Osteocyte (in vitro differentiated cells): ENCODE measurements at regions not wholly inside any gene's neighbourhood (a gene's known extent, or its start where the extent isn't known, plus 50 kb on each side); places are given as distances from the start of the nearest gene placed in this dataset.

Experiments
- DNase-seq: peaks from one replicate; pipeline ENCODE4 v3.0.0; 2021; ENCODE audit warnings: mixed read lengths; ENCODE audit not compliant: unreplicated experiment; ENCODE audit errors: extremely low spot score
- H3K27ac Mint-ChIP-seq: one replicate; pipeline ENCODE4 v1.8.0; 2021; ENCODE audit warnings: mild to moderate bottlenecking, mixed read lengths; ENCODE audit not compliant: unreplicated experiment
- H3K27me3 Mint-ChIP-seq: one replicate; pipeline ENCODE4 v1.8.0; 2021; ENCODE audit warnings: mixed read lengths; ENCODE audit not compliant: unreplicated experiment
- H3K36me3 Mint-ChIP-seq: one replicate; pipeline ENCODE4 v1.8.0; 2021; ENCODE audit warnings: mixed read lengths; ENCODE audit not compliant: unreplicated experiment
- H3K4me1 Mint-ChIP-seq: one replicate; pipeline ENCODE4 v1.8.0; 2021; ENCODE audit warnings: mixed read lengths; ENCODE audit not compliant: unreplicated experiment
- H3K4me3 Mint-ChIP-seq: one replicate; pipeline ENCODE4 v1.8.0; 2021; ENCODE audit warnings: mild to moderate bottlenecking, moderate library complexity, mixed read lengths; ENCODE audit not compliant: unreplicated experiment
- H3K9me3 Mint-ChIP-seq: one replicate; pipeline ENCODE4 v1.8.0; 2021; ENCODE audit warnings: mixed read lengths; ENCODE audit not compliant: unreplicated experiment
- CTCF ChIP-seq: fragments of 200-600 bp; sonication (generic); IDR thresholded peaks from 2 replicates; pipeline ENCODE4 v1.5.0; 2021; ENCODE audit warnings: antibody characterized with exemption, mild to moderate bottlenecking, moderate library complexity

DNA sequence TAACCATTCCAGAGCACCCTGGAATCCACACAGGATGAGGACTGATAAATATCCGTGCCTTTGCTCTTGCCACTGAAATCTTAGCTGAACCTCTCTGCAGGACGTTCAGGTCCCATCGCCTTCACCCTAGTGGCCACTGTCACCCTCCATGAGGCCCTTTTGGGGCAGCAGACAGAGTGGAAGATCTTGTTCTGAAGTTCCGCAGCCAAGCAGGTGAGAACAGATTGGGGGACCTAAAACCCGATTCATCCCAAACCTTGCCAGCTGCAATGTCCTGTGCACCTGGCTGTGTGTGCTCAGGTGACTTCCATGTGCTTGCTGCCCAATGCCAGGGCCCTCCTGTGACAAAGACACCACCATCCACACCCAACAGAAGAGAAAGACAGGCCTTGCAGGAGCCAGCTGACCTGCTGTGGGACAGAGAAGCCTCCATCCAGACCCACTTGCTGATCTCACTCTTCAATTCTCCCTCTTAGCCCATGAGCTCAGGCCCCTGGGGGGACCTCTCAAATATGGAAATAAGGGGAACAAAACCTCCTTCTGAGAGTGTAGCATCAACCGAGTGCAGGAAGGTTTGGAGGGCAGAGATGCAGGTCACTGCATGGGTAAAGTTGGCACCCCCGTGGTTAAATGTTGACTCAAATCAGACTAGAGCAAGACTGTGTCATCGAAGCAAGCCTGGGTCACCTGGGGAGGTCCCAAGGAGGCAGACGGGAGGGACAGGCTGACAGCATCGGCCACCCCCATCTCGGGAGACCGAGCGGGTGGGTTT lies 308.7 kb upstream of the DIO3 start:
- Mint-ChIP-seq H3K27ac (no peak overlapping the region), H3K4me3 (no peak overlapping the region), H3K9me3 (no peaks in the 10 kb centered on the region), H3K27me3 (peaks cover 7% of the 10 kb centered on the region), H3K36me3 (no peaks in the 10 kb centered on the region), H3K4me1 (no peaks in the 10 kb centered on the region)
- DNase-seq, result peak; percentile 64
- no peak for TF ChIP-seq CTCF

DNA sequence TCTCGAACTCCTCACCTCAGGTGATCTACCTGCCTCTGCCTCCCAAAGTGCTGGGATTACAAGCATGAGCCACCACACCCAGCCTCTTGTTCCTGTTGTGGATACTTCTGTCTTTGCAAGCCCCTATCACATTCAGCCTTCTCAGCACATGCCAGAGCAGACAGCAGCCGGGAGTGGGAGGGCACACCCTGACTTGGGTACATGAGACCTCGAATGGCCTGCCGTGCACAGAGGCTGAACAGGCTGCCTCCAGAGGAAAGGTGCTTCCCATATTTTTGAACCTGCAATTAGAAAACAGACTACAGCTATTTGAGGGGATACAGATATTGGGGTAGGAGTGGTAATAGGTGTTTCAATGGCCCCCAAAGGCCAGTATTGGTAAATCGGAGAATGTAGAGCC lies 307.3 kb upstream of the DIO3 start:
- Mint-ChIP-seq H3K4me1 (no peaks in the 10 kb centered on the region), H3K27me3 (peaks cover 13% of the 10 kb centered on the region), H3K4me3 (no peak overlapping the region), H3K36me3 (no peaks in the 10 kb centered on the region), H3K27ac (no peak overlapping the region), H3K9me3 (no peaks in the 10 kb centered on the region)
- DNase-seq, result peak; percentile 77
- no peak for TF ChIP-seq CTCF

DNA sequence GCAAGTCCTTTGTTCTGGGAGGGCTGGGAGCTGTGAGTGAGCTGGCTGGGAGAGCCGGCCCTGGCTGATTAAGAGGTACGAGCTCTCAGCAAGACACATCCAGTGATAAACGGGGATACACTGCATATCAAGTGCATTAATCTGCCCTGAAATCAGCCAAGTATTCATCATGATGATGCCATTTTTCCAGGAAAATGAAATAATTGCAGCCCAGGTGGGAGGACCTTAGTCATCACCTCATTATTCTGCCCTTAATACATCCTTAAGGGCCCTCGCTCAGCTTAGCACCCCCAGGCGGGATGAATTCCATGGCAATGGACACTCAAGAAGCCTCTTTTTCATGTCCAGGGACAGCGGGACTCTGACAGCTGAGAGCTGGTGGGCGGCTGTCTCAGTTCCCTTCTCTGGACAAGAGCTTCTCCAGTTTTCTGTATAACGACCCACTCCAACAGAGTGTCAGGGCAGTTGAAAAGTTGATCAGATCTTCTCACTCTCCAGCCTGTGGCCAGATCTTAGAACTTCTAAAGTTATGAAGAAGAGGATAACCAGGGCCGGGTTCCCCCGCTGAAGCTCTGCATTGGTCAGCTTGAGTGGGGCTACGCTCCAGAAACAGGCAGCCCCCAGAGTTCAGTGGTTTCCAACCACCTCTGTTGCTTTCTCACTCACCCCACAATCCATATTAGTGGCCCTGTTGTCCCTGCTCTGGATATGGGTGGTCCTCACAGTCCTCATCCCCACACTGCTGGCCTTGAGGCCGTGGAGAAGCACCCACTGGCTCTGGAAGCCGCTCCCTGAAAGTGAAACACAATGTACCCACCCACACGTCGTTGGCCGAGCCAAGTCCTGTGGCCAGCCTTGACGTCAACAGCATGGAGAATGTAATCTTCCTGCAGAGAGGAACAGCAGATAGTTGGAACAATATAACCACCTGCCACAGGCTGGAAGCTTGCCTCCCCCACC lies 306.2 kb upstream of the DIO3 start:
- Mint-ChIP-seq H3K27me3 (peaks cover 13% of the 10 kb centered on the region), H3K4me3 (no peak overlapping the region), H3K9me3 (no peaks in the 10 kb centered on the region), H3K4me1 (no peaks in the 10 kb centered on the region), H3K27ac (no peak overlapping the region), H3K36me3 (no peaks in the 10 kb centered on the region)
- TF ChIP-seq CTCF, result no peak
- DNase-seq, result peak; percentile 77

DNA sequence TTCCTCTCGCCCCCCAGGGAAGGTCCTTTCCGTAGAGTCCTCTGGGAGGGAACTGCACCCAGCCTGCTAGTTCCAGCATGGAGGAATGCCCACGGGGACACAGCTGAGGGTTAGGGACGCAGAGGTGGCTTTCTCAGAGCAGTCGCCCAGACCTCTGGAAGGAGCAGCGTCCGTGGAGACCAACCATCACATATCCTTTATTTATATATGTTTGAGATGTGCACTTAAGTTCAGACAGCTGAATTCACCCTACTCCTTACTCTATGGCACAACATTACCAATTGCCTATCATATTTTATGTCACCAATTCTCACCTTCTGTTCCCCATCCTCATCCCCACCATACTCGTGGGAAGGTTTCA lies 305.6 kb upstream of the DIO3 start:
- Mint-ChIP-seq H3K9me3 (no peaks in the 10 kb centered on the region), H3K4me1 (no peaks in the 10 kb centered on the region), H3K36me3 (no peaks in the 10 kb centered on the region), H3K27me3 (peaks cover 19% of the 10 kb centered on the region), H3K4me3 (no peak overlapping the region), H3K27ac (no peak overlapping the region)
- DNase-seq, result no peak
- no peak for TF ChIP-seq CTCF

DNA sequence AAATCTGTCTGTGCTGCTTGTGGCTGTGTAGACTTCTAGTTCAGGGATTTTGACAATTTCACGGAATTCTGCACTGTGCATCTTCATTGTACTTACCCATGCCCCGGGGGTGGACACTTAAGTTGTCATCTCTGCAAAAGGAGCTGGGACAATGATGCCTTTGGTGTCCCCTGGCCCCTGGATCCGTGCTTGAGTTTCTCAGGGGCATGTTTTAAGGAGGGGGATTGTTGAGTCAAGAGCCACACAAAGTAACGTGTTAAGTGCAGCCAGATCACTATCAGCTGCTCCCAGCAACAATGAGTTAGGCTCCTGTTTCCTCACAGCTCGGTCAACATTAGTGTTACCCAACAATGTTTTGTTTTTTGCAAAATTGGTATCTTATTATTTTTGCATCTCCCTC lies 305.0 kb upstream of the DIO3 start:
- Mint-ChIP-seq H3K4me1 (no peaks in the 10 kb centered on the region), H3K9me3 (no peaks in the 10 kb centered on the region), H3K36me3 (no peaks in the 10 kb centered on the region), H3K27ac (no peak overlapping the region), H3K4me3 (no peak overlapping the region), H3K27me3 (peaks cover 19% of the 10 kb centered on the region)
- TF ChIP-seq CTCF, result no peak
- DNase-seq, result no peak
